A549 (cell line): ENCODE measurements at regions not wholly inside any gene's neighbourhood (a gene's known extent, or its start where the extent isn't known, plus 50 kb on each side); places are given as distances from the start of the nearest gene placed in this dataset.

Experiments used
- ATAC-seq, 2 experiments: fragments of 200-7000 bp in 1 of 2; fragments of >200 bp in 1 of 2; cut with Nextera tagmentation in 1 of 2; cut with Tn5 transposase in 1 of 2; 3 replicates each; pipeline versions ENCODE4 v1.8.0 to v1.9.1; 2018 to 2020; ENCODE audit warnings: mild to moderate bottlenecking in 1 of 2, moderate library complexity in 1 of 2
- CTCF ChIA-PET: fragments of 300-600 bp; sonication (Branson Sonifier 250); formaldehyde crosslinking; extraction: SDS; loops from one replicate; lab custom pipeline; 2021; ENCODE audit warnings: antibody characterized with exemption, inconsistent platforms; lab: Yijun Ruan, JAX
- POLR2A ChIA-PET: fragments of 350-600 bp; formaldehyde crosslinking; extraction: SDS; loops from one replicate; lab custom pipeline; 2021; ENCODE audit warnings: antibody characterized with exemption, inconsistent platforms; lab: Yijun Ruan, JAX
- DNase-seq, 2 experiments: peaks; one replicate each; pipeline versions ENCODE4 v3.0.0 to v3.0.0-alpha.2; 2011 to 2016; ENCODE audit warnings: low read depth in 1 of 2, low spot score in 1 of 2
- FAIRE-seq: peaks from 2 replicates; lab custom pipeline; 2011; peaks lifted over from hg19 to GRCh38; lab: Jason Lieb, UNC
- H3K27ac ChIP-seq, 2 experiments: fragments of >200 bp; sonication (Bioruptor Twin); formaldehyde crosslinking; 3 replicates each; pipeline ENCODE4 v1.5.1; 2016 to 2017
- H3K4me1 ChIP-seq: fragments of >200 bp; sonication (Bioruptor Twin); formaldehyde crosslinking; 3 replicates; pipeline ENCODE4 v1.6.1; 2016
- H3K4me2 ChIP-seq: fragments of >200 bp; sonication (Bioruptor Twin); formaldehyde crosslinking; 3 replicates; pipeline ENCODE4 v1.6.1; 2016
- H3K4me3 ChIP-seq: fragments of >200 bp; sonication (Bioruptor Twin); formaldehyde crosslinking; 3 replicates; pipeline ENCODE4 v1.5.1; 2016
- H3K9me3 ChIP-seq: fragments of >200 bp; sonication (Bioruptor Twin); formaldehyde crosslinking; 3 replicates; pipeline ENCODE4 v1.6.1; 2016
- CBX2 ChIP-seq: fragments of 200-600 bp; sonication (generic); IDR thresholded peaks from 2 replicates; pipeline ENCODE4 v1.6.1; 2016; ENCODE audit warnings: low read depth, mild to moderate bottlenecking, borderline replicate concordance
- CBX8 ChIP-seq: fragments of 200-600 bp; sonication (generic); IDR thresholded peaks from 2 replicates; pipeline ENCODE4 v1.6.1; 2016
- CEBPB ChIP-seq, 2 experiments: fragments of >200 bp in 1 of 2; sonication (Bioruptor Twin) in 1 of 2; formaldehyde crosslinking in 1 of 2; IDR thresholded peaks; 2 replicates each; pipeline ENCODE4 v1.6.1; 2012 to 2016
- EHF ChIP-seq: fragments of 250-450 bp; sonication (Bioruptor Pico); IDR thresholded peaks from 2 replicates; pipeline ENCODE4 v1.5.0; 2020; ENCODE audit warnings: mild to moderate bottlenecking
- EHMT2 ChIP-seq: fragments of 200-600 bp; sonication (generic); IDR thresholded peaks from 2 replicates; pipeline ENCODE4 v1.6.1; 2016; ENCODE audit warnings: antibody characterized with exemption, low read depth, mild to moderate bottlenecking, moderate library complexity
- EP300 ChIP-seq, 2 experiments: fragments of >200 bp; sonication (Bioruptor Twin); formaldehyde crosslinking; IDR thresholded peaks; 2 replicates in 1 of 2; 3 replicates in 1 of 2; pipeline ENCODE4 v1.6.1; 2016 to 2017
- ESRRA ChIP-seq: fragments of 150-350 bp; IDR thresholded peaks from 2 replicates; pipeline ENCODE4 v1.6.1; 2014; ENCODE audit warnings: mild to moderate bottlenecking, low read length, borderline replicate concordance
- HOXA7 ChIP-seq: fragments of 250-450 bp; sonication (Bioruptor Pico); IDR thresholded peaks from 2 replicates; pipeline ENCODE4 v1.5.0; 2020; ENCODE audit warnings: mild to moderate bottlenecking, moderate library complexity
- HOXB5 ChIP-seq: fragments of 250-450 bp; sonication (Bioruptor Pico); IDR thresholded peaks from 2 replicates; pipeline ENCODE4 v1.5.0; 2020; ENCODE audit warnings: mild to moderate bottlenecking, moderate library complexity
- JUNB ChIP-seq: fragments of >200 bp; sonication (Bioruptor Twin); formaldehyde crosslinking; IDR thresholded peaks from 2 replicates; pipeline ENCODE4 v1.6.1; 2016
- KDM5A ChIP-seq: fragments of 200-600 bp; sonication (generic); IDR thresholded peaks from 2 replicates; pipeline ENCODE4 v1.6.1; 2016; ENCODE audit warnings: antibody characterized with exemption, mild to moderate bottlenecking
- MAFK ChIP-seq: fragments of 450-650 bp; IDR thresholded peaks from 2 replicates; pipeline ENCODE4 v1.6.1; 2014; ENCODE audit not compliant: partially characterized antibody
- MAZ ChIP-seq: fragments of 150-350 bp; IDR thresholded peaks from 2 replicates; pipeline ENCODE4 v1.6.1; 2014; ENCODE audit warnings: antibody characterized with exemption, low read depth, low read length, borderline replicate concordance
- MYC ChIP-seq: IDR thresholded peaks from 2 replicates; pipeline ENCODE4 v1.6.1; 2012; ENCODE audit warnings: mild to moderate bottlenecking, inconsistent platforms, low read length, improper control_type of control experiment, borderline replicate concordance
- NFE2L2 ChIP-seq: fragments of 150-350 bp; conservative IDR thresholded peaks from 2 replicates; pipeline ENCODE4 v1.6.1; 2014; ENCODE audit warnings: low read length
- NPAS2 ChIP-seq: fragments of 250-450 bp; sonication (Bioruptor Pico); IDR thresholded peaks from 2 replicates; pipeline ENCODE4 v1.8.0; 2022; ENCODE audit warnings: mild to moderate bottlenecking, moderate library complexity, borderline replicate concordance
- PHF8 ChIP-seq: fragments of 200-600 bp; sonication (generic); IDR thresholded peaks from 2 replicates; pipeline ENCODE4 v1.6.1; 2016; ENCODE audit warnings: low read depth, mild to moderate bottlenecking, antibody characterized with exemption, moderate library complexity, borderline replicate concordance
- POLR2A ChIP-seq: IDR thresholded peaks from 2 replicates; pipeline ENCODE4 v1.6.1; 2012; ENCODE audit warnings: mild to moderate bottlenecking, low read length
- POLR2AphosphoS2 ChIP-seq: conservative IDR thresholded peaks from 2 replicates; pipeline ENCODE4 v1.6.1; 2012; ENCODE audit warnings: low read length, improper control_type of control experiment, inconsistent platforms
- RAD21 ChIP-seq, 2 experiments: fragments of >200 bp in 1 of 2; sonication (Bioruptor Twin) in 1 of 2; formaldehyde crosslinking in 1 of 2; IDR thresholded peaks in 1 of 2; conservative IDR thresholded peaks in 1 of 2; 2 replicates in 1 of 2; 3 replicates in 1 of 2; pipeline ENCODE4 v1.6.1; 2012 to 2018; ENCODE audit warnings: inconsistent platforms in 1 of 2
- SMC3 ChIP-seq: fragments of >200 bp; sonication (Bioruptor Twin); formaldehyde crosslinking; IDR thresholded peaks from 3 replicates; pipeline ENCODE4 v1.6.1; 2018; ENCODE audit warnings: inconsistent platforms
- SREBF2 ChIP-seq: fragments of 450-650 bp; IDR thresholded peaks from 2 replicates; pipeline ENCODE4 v1.6.1; 2014; ENCODE audit warnings: mild to moderate bottlenecking, moderate library complexity
- TP53 ChIP-seq: fragments of 250-450 bp; sonication (Bioruptor Pico); IDR thresholded peaks from 2 replicates; pipeline ENCODE4 v1.5.0; 2021; ENCODE audit warnings: mild to moderate bottlenecking, moderate library complexity
- ZC3H11A ChIP-seq: fragments of 450-650 bp; IDR thresholded peaks from 2 replicates; pipeline ENCODE4 v1.6.1; 2014; ENCODE audit warnings: antibody characterized with exemption, mild to moderate bottlenecking
- ZNF302 ChIP-seq: fragments of 250-450 bp; sonication (Bioruptor Pico); IDR thresholded peaks from 2 replicates; pipeline ENCODE4 v1.9.0; 2021; ENCODE audit warnings: inconsistent platforms, mild to moderate bottlenecking, moderate library complexity
- WGBS: methylation state at CpG from one replicate; pipeline ENCODE4 v1.1.6; 2017; ENCODE audit errors: missing lambda C conversion rate; 5-methylcytosine and 5-hydroxymethylcytosine counted together
- TF ChIP-seq, protein P1 (sequence below): fragments of >200 bp; sonication (Bioruptor Twin); formaldehyde crosslinking; IDR thresholded peaks from 3 replicates; pipeline ENCODE4 v1.6.1; 2016
- TF ChIP-seq, protein P2 (sequence below): fragments of 150-350 bp; IDR thresholded peaks from 2 replicates; pipeline ENCODE4 v1.6.1; 2014; ENCODE audit warnings: low read depth, mild to moderate bottlenecking, low read length
- TF ChIP-seq, protein P3 (sequence below): fragments of 250-450 bp; sonication (Bioruptor Pico); IDR thresholded peaks from 2 replicates; pipeline ENCODE4 v1.5.0; 2020; ENCODE audit warnings: low read depth, mild to moderate bottlenecking, moderate library complexity
- TF ChIP-seq, protein P4 (sequence below): IDR thresholded peaks from 2 replicates; pipeline ENCODE4 v1.6.1; 2012
- TF ChIP-seq, protein P5 (sequence below): IDR thresholded peaks from 2 replicates; pipeline ENCODE4 v1.6.1; 2012; ENCODE audit warnings: low read depth, borderline replicate concordance

DNA sequence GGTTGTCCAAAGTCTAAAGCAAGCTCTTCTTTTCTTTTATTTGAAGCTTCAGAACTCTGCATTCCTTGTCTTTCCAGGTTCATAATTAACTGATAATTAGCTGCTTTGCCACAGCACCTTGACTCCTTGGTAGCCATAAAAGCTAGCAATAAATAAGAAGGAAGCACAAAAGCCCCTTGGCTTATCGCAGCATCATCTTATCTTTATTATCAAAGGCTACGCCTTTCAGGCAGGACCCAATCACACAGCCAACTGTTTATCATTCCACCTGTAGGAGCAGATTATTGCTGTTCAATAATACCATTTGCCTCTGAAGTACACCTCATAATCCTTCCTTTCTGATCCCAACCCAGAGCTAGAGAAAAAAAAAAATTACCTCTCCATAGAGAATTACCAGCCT lies 489.2 kb downstream of the SATB2 start:
- TF ChIP-seq KDM5A (no peak), MAZ (no peak), EHMT2 (no peak), SMC3 (no peak), POLR2A (no peak), CEBPB (IDR thresholded peaks at IDR 0.05) (no peak), MYC (no peak), ZC3H11A (no peak), CBX2 (no peak), EP300 (IDR thresholded peaks at IDR 0.05) (no peak), RAD21 (conservative IDR thresholded peaks at IDR 0.05 in 1 of 2, IDR thresholded peaks at IDR 0.05 in 1 of 2) (no peak), SREBF2 (no peak), ZNF302 (no peak), PHF8 (no peak), MAFK (no peak), CBX8 (no peak), TP53 (CRISPR knock-in tag) (no peak)
- TF ChIP-seq, protein P1, sequence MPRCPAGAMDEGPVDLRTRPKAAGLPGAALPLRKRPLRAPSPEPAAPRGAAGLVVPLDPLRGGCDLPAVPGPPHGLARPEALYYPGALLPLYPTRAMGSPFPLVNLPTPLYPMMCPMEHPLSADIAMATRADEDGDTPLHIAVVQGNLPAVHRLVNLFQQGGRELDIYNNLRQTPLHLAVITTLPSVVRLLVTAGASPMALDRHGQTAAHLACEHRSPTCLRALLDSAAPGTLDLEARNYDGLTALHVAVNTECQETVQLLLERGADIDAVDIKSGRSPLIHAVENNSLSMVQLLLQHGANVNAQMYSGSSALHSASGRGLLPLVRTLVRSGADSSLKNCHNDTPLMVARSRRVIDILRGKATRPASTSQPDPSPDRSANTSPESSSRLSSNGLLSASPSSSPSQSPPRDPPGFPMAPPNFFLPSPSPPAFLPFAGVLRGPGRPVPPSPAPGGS, result no peak
- TF ChIP-seq, protein P2, sequence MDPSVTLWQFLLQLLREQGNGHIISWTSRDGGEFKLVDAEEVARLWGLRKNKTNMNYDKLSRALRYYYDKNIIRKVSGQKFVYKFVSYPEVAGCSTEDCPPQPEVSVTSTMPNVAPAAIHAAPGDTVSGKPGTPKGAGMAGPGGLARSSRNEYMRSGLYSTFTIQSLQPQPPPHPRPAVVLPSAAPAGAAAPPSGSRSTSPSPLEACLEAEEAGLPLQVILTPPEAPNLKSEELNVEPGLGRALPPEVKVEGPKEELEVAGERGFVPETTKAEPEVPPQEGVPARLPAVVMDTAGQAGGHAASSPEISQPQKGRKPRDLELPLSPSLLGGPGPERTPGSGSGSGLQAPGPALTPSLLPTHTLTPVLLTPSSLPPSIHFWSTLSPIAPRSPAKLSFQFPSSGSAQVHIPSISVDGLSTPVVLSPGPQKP, result no peak
- TF ChIP-seq, protein P3, sequence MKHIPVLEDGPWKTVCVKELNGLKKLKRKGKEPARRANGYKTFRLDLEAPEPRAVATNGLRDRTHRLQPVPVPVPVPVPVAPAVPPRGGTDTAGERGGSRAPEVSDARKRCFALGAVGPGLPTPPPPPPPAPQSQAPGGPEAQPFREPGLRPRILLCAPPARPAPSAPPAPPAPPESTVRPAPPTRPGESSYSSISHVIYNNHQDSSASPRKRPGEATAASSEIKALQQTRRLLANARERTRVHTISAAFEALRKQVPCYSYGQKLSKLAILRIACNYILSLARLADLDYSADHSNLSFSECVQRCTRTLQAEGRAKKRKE (CRISPR knock-in tag), result no peak
- H3K9me3 ChIP-seq, result no peaks in the 10 kb centered on the region

DNA sequence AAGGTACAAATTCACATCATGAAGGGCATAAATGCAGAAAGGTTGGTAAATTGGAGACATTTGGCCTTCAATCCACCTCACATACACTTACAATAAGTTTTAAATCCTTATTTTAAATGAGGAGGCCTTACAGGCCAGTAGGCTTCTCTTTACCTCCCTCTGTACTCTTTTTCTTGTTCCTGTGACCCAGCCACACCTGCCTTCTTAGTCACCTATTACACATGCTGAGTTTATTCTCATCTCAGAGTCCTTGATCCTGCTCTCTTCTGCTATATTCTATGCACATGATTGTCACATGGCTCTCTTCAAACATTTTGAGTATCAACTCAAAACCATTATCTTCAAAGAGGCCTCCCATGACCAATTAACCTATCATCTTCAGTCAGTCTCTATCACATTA lies 491.5 kb downstream of the SATB2 start:
- TF ChIP-seq ZNF302 (no peak), POLR2AphosphoS2 (no peak), MAZ (no peak), ZC3H11A (no peak), ESRRA (no peak), HOXB5 (CRISPR knock-in tag) (no peak), EHMT2 (no peak), JUNB (no peak), HOXA7 (no peak), NFE2L2 (no peak), NPAS2 (no peak), EHF (no peak), SMC3 (no peak), MAFK (no peak), RAD21 (conservative IDR thresholded peaks at IDR 0.05 in 1 of 2, IDR thresholded peaks at IDR 0.05 in 1 of 2) (no peak)
- TF ChIP-seq, protein P4, sequence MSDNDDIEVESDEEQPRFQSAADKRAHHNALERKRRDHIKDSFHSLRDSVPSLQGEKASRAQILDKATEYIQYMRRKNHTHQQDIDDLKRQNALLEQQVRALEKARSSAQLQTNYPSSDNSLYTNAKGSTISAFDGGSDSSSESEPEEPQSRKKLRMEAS, result no peak
- TF ChIP-seq, protein P5, sequence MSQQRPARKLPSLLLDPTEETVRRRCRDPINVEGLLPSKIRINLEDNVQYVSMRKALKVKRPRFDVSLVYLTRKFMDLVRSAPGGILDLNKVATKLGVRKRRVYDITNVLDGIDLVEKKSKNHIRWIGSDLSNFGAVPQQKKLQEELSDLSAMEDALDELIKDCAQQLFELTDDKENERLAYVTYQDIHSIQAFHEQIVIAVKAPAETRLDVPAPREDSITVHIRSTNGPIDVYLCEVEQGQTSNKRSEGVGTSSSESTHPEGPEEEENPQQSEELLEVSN, result no peak
- TF ChIP-seq, all 56 proteins: peak for 0
- H3K4me3 ChIP-seq, result no peak overlapping the region
- no peak overlapping the region for H3K4me2 ChIP-seq
- ATAC-seq (no peak), FAIRE-seq (no peak), DNase-seq (no peak)
- no peaks in the 10 kb centered on the region for H3K9me3 ChIP-seq
- POLR2A ChIA-PET, result no interaction called here
- CTCF ChIA-PET, result no interaction called here
- H3K4me1 ChIP-seq, result no peaks in the 10 kb centered on the region
- no peak overlapping the region for H3K27ac ChIP-seq

More for the DNA sequence above, 489.2 kb downstream of the SATB2 start:
- H3K27ac ChIP-seq, result no peak overlapping the region
- no peaks in the 10 kb centered on the region for H3K4me1 ChIP-seq
- DNase-seq, result no peak
- POLR2A ChIA-PET, result no interaction called here
- ATAC-seq, result no peak
- no peak overlapping the region for H3K4me3 ChIP-seq
- FAIRE-seq, result no peak
- H3K4me2 ChIP-seq, result no peak overlapping the region
- WGBS, result 29% methylated on average over 2 of the region's 2 CpGs
- CTCF ChIA-PET, result no interaction called here
